PC-9 (cell line): ENCODE measurements at regions not wholly inside any gene's neighbourhood (a gene's known extent, or its start where the extent isn't known, plus 50 kb on each side); places are given as distances from the start of the nearest gene placed in this dataset.

Source experiments
- BruUV-seq: library from RNA; stranded (reverse); fragments of 400-500 nt; replicated peaks from 2 replicates; lab custom pipeline; 2021; lab: Mats Ljungman, UMichigan
- CTCF ChIA-PET: fragments of 300-600 bp; sonication (Branson Sonifier 250); formaldehyde crosslinking; loops from one replicate; lab custom pipeline; 2022; ENCODE audit warnings: antibody characterized with exemption; lab: Charles Lee
- POLR2A ChIA-PET: fragments of 300-600 bp; sonication (Branson Sonifier 250); formaldehyde crosslinking; loops from one replicate; lab custom pipeline; 2022; ENCODE audit warnings: antibody characterized with exemption; ENCODE audit not compliant: unreplicated experiment; lab: Charles Lee
- DNase-seq, 2 experiments: peaks; one replicate each; pipeline versions ENCODE4 v3.0.0 to v3.0.0-alpha.2; 2015 to 2022; ENCODE audit warnings: mixed read lengths in 1 of 2
- H2AFZ ChIP-seq: fragments of 200-600 bp; sonication (generic); 2 replicates; pipeline ENCODE4 v1.8.1; 2017; ENCODE audit warnings: antibody characterized with exemption
- H3F3A ChIP-seq: fragments of 200-600 bp; sonication (generic); 2 replicates; pipeline ENCODE4 v1.8.1; 2017; ENCODE audit warnings: antibody characterized with exemption, mild to moderate bottlenecking, low read depth; ENCODE audit not compliant: insufficient read depth
- H3K27ac ChIP-seq: fragments of 200-600 bp; sonication (generic); 2 replicates; pipeline ENCODE4 v1.6.1; 2016; ENCODE audit warnings: mixed run types
- H3K27me3 ChIP-seq: fragments of 200-600 bp; sonication (generic); 2 replicates; pipeline ENCODE4 v1.6.1; 2016; ENCODE audit warnings: low read depth, mixed run types; ENCODE audit not compliant: insufficient read depth
- H3K36me3 ChIP-seq: fragments of 200-600 bp; sonication (generic); 2 replicates; pipeline ENCODE4 v1.6.1; 2016; ENCODE audit warnings: low read depth, mixed run types
- H3K4me1 ChIP-seq: fragments of 200-600 bp; sonication (generic); replicated peaks from 2 replicates; pipeline ENCODE4 v1.6.1; 2016; ENCODE audit warnings: mixed run types; ENCODE audit not compliant: insufficient read depth
- H3K4me2 ChIP-seq: fragments of 200-600 bp; sonication (generic); 2 replicates; pipeline ENCODE4 v1.6.1; 2017; ENCODE audit warnings: mixed run types
- H3K4me3 ChIP-seq: fragments of 200-600 bp; sonication (generic); 2 replicates; pipeline ENCODE4 v1.6.1; 2016; ENCODE audit warnings: mixed run types
- H3K79me2 ChIP-seq: fragments of 200-600 bp; sonication (generic); 2 replicates; pipeline ENCODE4 v1.6.1; 2017; ENCODE audit warnings: low read depth, mixed run types
- H3K9me2 ChIP-seq: fragments of 200-600 bp; sonication (generic); 2 replicates; pipeline ENCODE4 v1.8.1; 2017; ENCODE audit warnings: mild to moderate bottlenecking; ENCODE audit not compliant: insufficient read depth
- H3K9me3 ChIP-seq: fragments of 200-600 bp; sonication (generic); 2 replicates; pipeline ENCODE4 v1.8.1; 2016; ENCODE audit warnings: low read depth; ENCODE audit not compliant: insufficient read depth
- H4K20me1 ChIP-seq: fragments of 200-600 bp; sonication (generic); 2 replicates; pipeline ENCODE4 v1.8.1; 2017; ENCODE audit not compliant: insufficient read depth
- CTCF ChIP-seq: fragments of 200-600 bp; sonication (generic); conservative IDR thresholded peaks from 2 replicates; pipeline ENCODE4 v1.6.1; 2017; ENCODE audit warnings: mixed run types, antibody characterized with exemption, mild to moderate bottlenecking, moderate library complexity
- EZH2 ChIP-seq: fragments of 200-600 bp; sonication (generic); IDR thresholded peaks from 2 replicates; pipeline ENCODE4 v1.8.0; 2017; ENCODE audit warnings: antibody characterized with exemption, low read depth
- intact Hi-C: fragments of 100-400 bp; cut with micrococcal nuclease; formaldehyde crosslinking; loops from one replicate; pipeline ENCODE4 v1.10.0; 2022; ENCODE audit not compliant: unreplicated experiment

DNA sequence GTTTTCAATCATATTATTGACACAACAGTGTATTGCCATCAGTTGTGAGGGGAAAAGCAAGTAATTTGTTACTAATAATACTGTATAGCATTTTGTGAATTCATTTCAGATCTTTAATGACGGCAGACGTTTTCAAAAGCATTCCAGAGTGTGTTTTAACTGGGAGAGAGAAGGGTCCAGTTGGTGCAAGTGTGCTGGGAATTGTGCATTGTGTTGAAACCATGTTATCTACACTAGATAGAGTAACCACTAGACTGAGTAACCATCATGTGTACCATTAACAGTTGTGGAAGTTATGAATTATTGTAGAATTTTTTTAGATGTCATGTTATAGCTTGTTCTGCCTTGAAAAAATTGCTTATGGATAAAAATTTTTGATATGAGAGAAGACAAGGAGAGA lies 104.5 kb upstream of the VEGFC start:
- no peak for DNase-seq
- no peaks in the 10 kb centered on the region for H3K9me3 ChIP-seq
- no peaks in the 10 kb centered on the region for H3K36me3 ChIP-seq
- H3K4me2 ChIP-seq: no peak overlapping the region
- H3K79me2 ChIP-seq: no peaks in the 10 kb centered on the region
- no peaks in the 10 kb centered on the region for H3K27me3 ChIP-seq
- POLR2A ChIA-PET: no interaction called here
- no TSS peak for BruUV-seq
- no peaks in the 10 kb centered on the region for H3K9me2 ChIP-seq
- H3K27ac ChIP-seq: no peak overlapping the region
- no peak overlapping the region for H3K4me3 ChIP-seq
- no peaks in the 10 kb centered on the region for H3F3A ChIP-seq
- intact Hi-C loops: no loop called here
- TF ChIP-seq CTCF (no peak), EZH2 (no peak)
- H2AFZ ChIP-seq: no peak overlapping the region
- H4K20me1 ChIP-seq: no peaks in the 10 kb centered on the region
- no peaks in the 10 kb centered on the region for H3K4me1 ChIP-seq
- CTCF ChIA-PET: no interaction called here

GRCh38 chr4:176898791-176899190 lies 106.1 kb upstream of the VEGFC start:
- POLR2A ChIA-PET: no interaction called here
- CTCF ChIA-PET: interaction anchor here (0.8 kb wide), 1 partner anchor 149 kb away, joined by 5 read pairs; no protein-coding TSS in a partner anchor
- H3K4me1 ChIP-seq: no peaks in the 10 kb centered on the region

DNA sequence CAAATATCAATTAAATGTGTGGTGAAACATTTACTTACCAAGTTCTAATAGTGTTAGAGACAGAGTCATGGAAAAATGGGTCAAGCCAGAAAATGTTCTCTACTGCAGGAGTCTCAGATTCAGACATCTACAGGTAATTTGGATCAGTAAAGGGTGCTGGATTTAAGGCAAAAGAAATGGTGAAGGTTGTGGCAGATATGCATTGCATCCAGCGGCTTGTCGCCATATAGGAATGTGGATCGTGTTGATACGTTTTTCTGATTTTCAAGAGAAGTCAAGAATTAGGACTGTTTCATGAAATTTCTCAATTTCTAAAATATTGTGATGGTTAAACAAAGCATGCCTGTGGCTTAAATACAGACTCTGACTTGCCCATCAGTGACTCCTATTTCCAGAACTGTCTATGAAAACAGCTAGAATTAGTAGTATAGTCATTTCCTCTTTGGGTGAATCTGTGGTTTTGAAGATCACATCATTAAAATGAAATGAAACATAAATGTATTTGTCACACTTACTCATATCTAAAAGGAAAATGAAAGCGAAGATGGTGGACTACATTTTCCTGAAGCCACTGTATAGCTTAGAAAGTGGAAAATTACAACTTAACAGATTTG lies 110.1 kb upstream of the VEGFC start:
- no peak overlapping the region for H2AFZ ChIP-seq
- BruUV-seq: no TSS peak
- no peaks in the 10 kb centered on the region for H3K27me3 ChIP-seq
- no peak overlapping the region for H3K4me3 ChIP-seq
- no peaks in the 10 kb centered on the region for H3K9me3 ChIP-seq
- H3F3A ChIP-seq: no peaks in the 10 kb centered on the region
- H3K9me2 ChIP-seq: no peaks in the 10 kb centered on the region
- ChIA-PET POLR2A (no interaction called here), CTCF (interaction anchor here (1.4 kb wide), 1 partner anchor 145 kb away, joined by 3 read pairs; no protein-coding TSS in a partner anchor)
- no peaks in the 10 kb centered on the region for H3K4me1 ChIP-seq
- H3K79me2 ChIP-seq: no peaks in the 10 kb centered on the region
- intact Hi-C loops: no loop called here
- H3K36me3 ChIP-seq: no peaks in the 10 kb centered on the region
- H4K20me1 ChIP-seq: no peaks in the 10 kb centered on the region
- no peak for DNase-seq
- no peak overlapping the region for H3K4me2 ChIP-seq
- no peak overlapping the region for H3K27ac ChIP-seq
- no peak for TF ChIP-seq EZH2
- no peak for TF ChIP-seq CTCF

More at GRCh38 chr4:176898791-176899190, 106.1 kb upstream of the VEGFC start:
- no peak for TF ChIP-seq CTCF
- no peak for TF ChIP-seq EZH2
- no peaks in the 10 kb centered on the region for H3K9me2 ChIP-seq
- no peak for DNase-seq
- intact Hi-C loops: no loop called here
- no peak overlapping the region for H3K4me2 ChIP-seq
- H3K9me3 ChIP-seq: no peaks in the 10 kb centered on the region
- no peak overlapping the region for H3K27ac ChIP-seq
- no peaks in the 10 kb centered on the region for H3K27me3 ChIP-seq
- H2AFZ ChIP-seq: no peak overlapping the region
- H3K4me3 ChIP-seq: no peak overlapping the region
- H4K20me1 ChIP-seq: no peaks in the 10 kb centered on the region
- H3F3A ChIP-seq: no peaks in the 10 kb centered on the region
- no peaks in the 10 kb centered on the region for H3K79me2 ChIP-seq
- BruUV-seq: no TSS peak
- no peaks in the 10 kb centered on the region for H3K36me3 ChIP-seq
